Central memory CD8-positive, alpha-beta T cell (primary cell): ENCODE measurements at regions not wholly inside any gene's neighbourhood (a gene's known extent, or its start where the extent isn't known, plus 50 kb on each side); places are given as distances from the start of the nearest gene placed in this dataset.

ENCODE experiments used
- ATAC-seq: fragments of 150-1000 bp; cut with Tn5 transposase; replicated peaks from 2 replicates; pipeline ENCODE4 v1.10.0; 2022; ENCODE audit warnings: mild to moderate bottlenecking, moderate FRiP score, moderate number of reproducible peaks; ENCODE audit not compliant: poor library complexity, severe bottlenecking; ENCODE audit errors: extremely low read depth
- DNase-seq, 2 donors: peaks; one replicate each; pipeline ENCODE4 v3.0.0; 2021; ENCODE audit warnings: low spot score in 2 of 2
- H3K27ac Mint-ChIP-seq: one replicate; pipeline ENCODE4 v1.8.0; 2022; ENCODE audit warnings: low read depth, mild to moderate bottlenecking, moderate library complexity, mixed read lengths
- H3K27me3 Mint-ChIP-seq: one replicate; pipeline ENCODE4 v1.8.0; 2022; ENCODE audit warnings: mixed read lengths
- H3K36me3 Mint-ChIP-seq: one replicate; pipeline ENCODE4 v1.8.0; 2022; ENCODE audit warnings: mild to moderate bottlenecking, moderate library complexity, mixed read lengths; ENCODE audit not compliant: insufficient read depth
- H3K4me1 Mint-ChIP-seq: one replicate; pipeline ENCODE4 v1.8.0; 2022; ENCODE audit warnings: mixed read lengths
- H3K4me3 Mint-ChIP-seq: one replicate; pipeline ENCODE4 v1.8.0; 2022; ENCODE audit warnings: mild to moderate bottlenecking, moderate library complexity, mixed read lengths
- H3K9me3 Mint-ChIP-seq: one replicate; pipeline ENCODE4 v1.8.0; 2022; ENCODE audit warnings: mixed read lengths

- ATAC-seq (no peak), DNase-seq (no peak)
- H3K9me3 Mint-ChIP-seq, result no peaks in the 10 kb centered on the region
- H3K27me3 Mint-ChIP-seq, result no peaks in the 10 kb centered on the region
- H3K4me3 Mint-ChIP-seq, result no peak overlapping the region
- no peak overlapping the region for H3K27ac Mint-ChIP-seq
- H3K4me1 Mint-ChIP-seq, result peaks cover 17% of the 10 kb centered on the region
- no peaks in the 10 kb centered on the region for H3K36me3 Mint-ChIP-seq
Measured at GRCh38 chr11:86119077-86119476, 50.2 kb upstream of the PICALM start.
